Liver (tissue), 3 donors: ENCODE measurements at regions not wholly inside any gene's neighbourhood (a gene's known extent, or its start where the extent isn't known, plus 50 kb on each side); places are given as distances from the start of the nearest gene placed in this dataset.

Experiments
- CTCF ChIP-seq: fragments of 150-350 bp; IDR thresholded peaks from 2 replicates; pipeline ENCODE4 v1.5.1; 2017; ENCODE audit warnings: improper control_type of control experiment, low read depth, low read length; ENCODE audit not compliant: missing input control
- EGR1 ChIP-seq, 2 donors: IDR thresholded peaks; 2 replicates each; pipeline ENCODE4 v1.6.1; 2016 to 2018; ENCODE audit warnings: antibody characterized with exemption in 2 of 2, low read depth in 2 of 2
- GABPA ChIP-seq, 2 donors: IDR thresholded peaks in 1 of 2; conservative IDR thresholded peaks in 1 of 2; 2 replicates each; pipeline ENCODE4 v1.6.1; 2016; ENCODE audit warnings: antibody characterized with exemption in 2 of 2, mild to moderate bottlenecking in 1 of 2, moderate library complexity in 1 of 2
- HNF4A ChIP-seq, 2 donors: conservative IDR thresholded peaks; 2 replicates each; pipeline ENCODE4 v1.6.1; 2016; ENCODE audit warnings: antibody characterized with exemption in 2 of 2, mild to moderate bottlenecking in 2 of 2
- MAX ChIP-seq: IDR thresholded peaks from 2 replicates; pipeline ENCODE4 v1.6.1; 2016; ENCODE audit warnings: antibody characterized with exemption
- RAD21 ChIP-seq, 2 donors: IDR thresholded peaks; 2 replicates each; pipeline ENCODE4 v1.6.1; 2016; ENCODE audit warnings: antibody characterized with exemption in 2 of 2, mild to moderate bottlenecking in 2 of 2
- YY1 ChIP-seq: IDR thresholded peaks from 2 replicates; pipeline ENCODE4 v1.6.1; 2016; ENCODE audit warnings: antibody characterized with exemption, mild to moderate bottlenecking
- ZBTB33 ChIP-seq: IDR thresholded peaks from 2 replicates; pipeline ENCODE4 v1.6.1; 2016; ENCODE audit warnings: antibody characterized with exemption
- donor health status: healthy.
- donor health status: healthy.

DNA sequence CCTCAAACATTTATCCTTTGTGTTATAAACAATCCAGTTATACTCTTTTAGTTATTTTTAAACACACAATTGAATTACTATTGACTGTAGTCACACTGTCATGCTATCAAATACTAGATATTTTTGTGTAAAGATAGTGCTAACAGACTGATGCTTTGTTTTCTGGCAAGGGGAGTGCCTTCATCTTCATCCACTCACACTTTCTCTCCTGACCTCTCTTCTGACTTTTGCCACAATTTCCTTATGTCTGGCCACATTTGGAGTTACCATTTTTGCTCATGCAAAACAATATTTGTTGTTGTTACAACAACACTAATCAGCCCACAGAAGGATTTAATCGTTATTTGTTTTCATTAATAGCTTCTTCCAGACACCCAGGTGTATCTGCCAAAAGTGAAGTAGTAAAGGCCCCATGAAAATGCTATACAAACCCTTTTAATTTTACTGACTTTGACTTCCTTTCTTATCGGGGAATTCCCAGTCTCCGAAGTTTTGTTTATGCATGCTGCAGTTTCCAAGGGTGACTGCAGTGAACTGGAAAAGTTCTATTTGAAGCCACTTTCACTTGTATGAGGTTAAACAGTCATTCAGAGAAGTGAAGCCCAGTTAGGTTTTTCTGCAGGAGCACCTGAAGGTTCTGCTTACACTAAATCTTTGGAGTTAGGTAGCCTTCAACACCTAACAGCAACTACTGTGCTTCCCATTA, 66.1 kb upstream of the FRY start:
- TF ChIP-seq CTCF (no peak), MAX (no peak), ZBTB33 (no peak), GABPA (IDR thresholded peaks at IDR 0.05 in 1 of 2, conservative IDR thresholded peaks at IDR 0.05 in 1 of 2) (no peak), EGR1 (IDR thresholded peaks at IDR 0.05; ENCODE audit: low read depth in 2 of 2) (no peak), HNF4A (conservative IDR thresholded peaks at IDR 0.05) (no peak), YY1 (no peak), RAD21 (IDR thresholded peaks at IDR 0.05) (peak in 1 of 2 donors; percentile 23)
